ENCODE measurements at regions not wholly inside any gene's neighbourhood (a gene's known extent, or its start where the extent isn't known, plus 50 kb on each side); places are given as distances from the start of the nearest gene placed in this dataset.
"Not testable (repeated sequence)": the region's sequence is repeated elsewhere in the genome, so short reads cannot be mapped to it uniquely, and the experiment has no call there.

DNA sequence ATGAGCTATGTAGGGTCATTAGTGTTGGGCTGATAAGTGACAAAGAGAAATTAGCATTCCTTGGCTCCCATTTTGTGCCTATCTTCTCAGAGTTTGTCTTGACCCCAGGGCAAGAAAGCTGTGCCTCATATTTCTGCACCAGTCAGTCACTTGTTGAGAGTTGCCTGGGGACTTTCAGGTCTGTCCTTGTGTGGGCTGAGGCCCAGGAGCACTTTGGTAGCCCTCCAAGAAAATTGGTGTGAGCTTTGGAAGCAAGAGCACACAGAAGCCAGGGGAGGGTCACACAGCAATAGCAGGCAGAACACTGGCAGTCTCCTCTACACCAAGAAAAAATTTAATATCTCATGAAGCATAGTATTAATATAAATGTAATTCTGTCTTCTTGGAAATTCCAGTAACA lies 239.9 kb downstream of the NPR3 start:
- no peak for DNase-seq (ENCODE audit: low read depth, low spot score)
- TF ChIP-seq, protein P1, sequence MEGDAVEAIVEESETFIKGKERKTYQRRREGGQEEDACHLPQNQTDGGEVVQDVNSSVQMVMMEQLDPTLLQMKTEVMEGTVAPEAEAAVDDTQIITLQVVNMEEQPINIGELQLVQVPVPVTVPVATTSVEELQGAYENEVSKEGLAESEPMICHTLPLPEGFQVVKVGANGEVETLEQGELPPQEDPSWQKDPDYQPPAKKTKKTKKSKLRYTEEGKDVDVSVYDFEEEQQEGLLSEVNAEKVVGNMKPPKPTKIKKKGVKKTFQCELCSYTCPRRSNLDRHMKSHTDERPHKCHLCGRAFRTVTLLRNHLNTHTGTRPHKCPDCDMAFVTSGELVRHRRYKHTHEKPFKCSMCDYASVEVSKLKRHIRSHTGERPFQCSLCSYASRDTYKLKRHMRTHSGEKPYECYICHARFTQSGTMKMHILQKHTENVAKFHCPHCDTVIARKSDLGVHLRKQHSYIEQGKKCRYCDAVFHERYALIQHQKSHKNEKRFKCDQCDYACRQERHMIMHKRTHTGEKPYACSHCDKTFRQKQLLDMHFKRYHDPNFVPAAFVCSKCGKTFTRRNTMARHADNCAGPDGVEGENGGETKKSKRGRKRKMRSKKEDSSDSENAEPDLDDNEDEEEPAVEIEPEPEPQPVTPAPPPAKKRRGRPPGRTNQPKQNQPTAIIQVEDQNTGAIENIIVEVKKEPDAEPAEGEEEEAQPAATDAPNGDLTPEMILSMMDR (IDR thresholded peaks at IDR 0.05; ENCODE audit: low read depth, low read length), result no peak
- in situ Hi-C loops (cut with HindIII; ENCODE audit: low sequenced_read_pairs), result no loop called here
- H3K4me3 ChIP-seq (ENCODE audit: low read depth, low read length), result no peak overlapping the region

DNA sequence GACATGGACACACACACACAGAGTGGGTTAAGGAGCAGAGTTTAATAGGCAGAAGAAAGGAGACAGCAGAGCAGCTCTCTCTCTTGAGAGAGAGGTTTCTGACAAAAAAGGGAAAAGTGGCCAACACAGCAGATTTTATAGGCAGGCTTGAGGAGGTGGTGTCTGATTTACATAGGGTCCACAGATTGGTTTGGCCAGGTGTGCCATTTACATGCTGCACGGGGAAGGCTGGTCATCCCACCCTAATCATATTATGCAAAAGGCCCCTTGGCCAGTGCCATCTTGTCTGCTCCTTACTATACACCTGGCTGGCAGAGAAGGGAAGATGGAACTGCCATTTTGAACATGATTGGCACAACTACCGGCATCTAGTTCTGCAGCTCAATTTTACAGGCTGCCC lies 240.8 kb downstream of the NPR3 start:
- TF ChIP-seq, protein P1 (IDR thresholded peaks at IDR 0.05; ENCODE audit: low read depth, low read length), result no peak
- no peak overlapping the region for H3K4me3 ChIP-seq (ENCODE audit: low read depth, low read length)
- in situ Hi-C loops (cut with HindIII; ENCODE audit: low sequenced_read_pairs), result no loop called here
- no peak for DNase-seq (ENCODE audit: low read depth, low spot score)

DNA sequence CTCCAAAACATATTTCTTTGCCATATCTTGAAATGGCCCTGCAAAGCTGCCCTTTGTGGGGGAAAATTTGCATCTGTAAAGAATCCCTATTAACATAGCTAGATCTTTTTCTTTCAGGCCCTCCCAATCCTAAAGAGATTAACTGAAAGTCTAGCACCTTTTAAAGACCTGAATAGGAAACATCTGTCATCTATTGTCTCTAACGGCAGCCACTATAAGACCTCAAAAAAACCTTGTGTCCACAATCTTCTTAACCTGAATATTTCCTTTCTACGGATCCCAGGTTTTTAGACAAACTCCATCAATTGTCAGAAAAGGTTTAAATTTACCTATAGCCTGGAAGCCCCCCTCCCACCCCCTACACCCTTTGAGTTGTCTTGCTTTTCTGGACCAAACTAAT lies 241.3 kb downstream of the NPR3 start:
- in situ Hi-C loops (cut with HindIII; ENCODE audit: low sequenced_read_pairs); H3K4me3 ChIP-seq (ENCODE audit: low read depth, low read length); DNase-seq (ENCODE audit: low read depth, low spot score): not testable (repeated sequence)

DNA sequence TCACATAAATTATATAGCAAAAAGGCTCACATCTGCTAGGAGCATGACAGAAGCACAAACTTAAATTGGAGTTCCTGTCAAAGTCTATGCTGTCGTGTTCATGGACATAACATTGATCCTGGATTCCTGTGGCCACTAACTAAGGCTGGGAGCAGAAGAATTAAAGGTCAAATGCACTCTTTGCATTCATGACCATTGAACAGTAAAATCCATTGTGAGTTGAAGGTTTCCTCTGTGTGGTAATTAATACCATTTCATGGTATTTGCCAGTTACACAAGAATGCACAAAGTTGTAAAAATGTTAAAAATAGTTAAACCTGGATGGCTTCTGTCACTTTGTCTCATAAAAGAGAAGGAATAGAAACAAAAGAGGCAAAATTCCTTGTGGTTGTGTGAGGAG lies 242.6 kb downstream of the NPR3 start:
- no peak for DNase-seq (ENCODE audit: low read depth, low spot score)
- no peak overlapping the region for H3K4me3 ChIP-seq (ENCODE audit: low read depth, low read length)
- TF ChIP-seq, protein P1 (IDR thresholded peaks at IDR 0.05; ENCODE audit: low read depth, low read length), result no peak
- in situ Hi-C loops (cut with HindIII; ENCODE audit: low sequenced_read_pairs), result no loop called here

DNA sequence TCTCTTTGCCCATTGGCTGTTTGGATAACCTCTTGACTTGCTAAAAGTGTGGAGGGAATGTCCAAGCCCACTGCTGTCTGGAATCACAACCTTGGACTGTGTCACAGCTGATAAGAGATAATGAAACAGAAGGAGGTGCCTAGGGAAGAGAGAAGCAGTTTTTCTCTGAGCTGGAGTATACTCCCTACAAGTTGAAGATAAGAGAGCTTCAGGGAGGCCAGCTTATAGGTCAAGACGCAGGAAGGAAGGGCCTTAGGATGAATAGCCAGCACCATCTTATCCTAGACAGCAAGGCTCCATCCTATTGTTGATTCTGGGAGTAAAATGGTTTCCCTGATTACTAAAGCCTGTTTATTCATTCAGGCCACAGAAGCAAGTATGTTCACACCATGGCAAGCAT lies 244.7 kb downstream of the NPR3 start:
- TF ChIP-seq, protein P1 (IDR thresholded peaks at IDR 0.05; ENCODE audit: low read depth, low read length), result no peak
- no peak for DNase-seq (ENCODE audit: low read depth, low spot score)
- in situ Hi-C loops (cut with HindIII; ENCODE audit: low sequenced_read_pairs), result no loop called here
- no peak overlapping the region for H3K4me3 ChIP-seq (ENCODE audit: low read depth, low read length)

DNA sequence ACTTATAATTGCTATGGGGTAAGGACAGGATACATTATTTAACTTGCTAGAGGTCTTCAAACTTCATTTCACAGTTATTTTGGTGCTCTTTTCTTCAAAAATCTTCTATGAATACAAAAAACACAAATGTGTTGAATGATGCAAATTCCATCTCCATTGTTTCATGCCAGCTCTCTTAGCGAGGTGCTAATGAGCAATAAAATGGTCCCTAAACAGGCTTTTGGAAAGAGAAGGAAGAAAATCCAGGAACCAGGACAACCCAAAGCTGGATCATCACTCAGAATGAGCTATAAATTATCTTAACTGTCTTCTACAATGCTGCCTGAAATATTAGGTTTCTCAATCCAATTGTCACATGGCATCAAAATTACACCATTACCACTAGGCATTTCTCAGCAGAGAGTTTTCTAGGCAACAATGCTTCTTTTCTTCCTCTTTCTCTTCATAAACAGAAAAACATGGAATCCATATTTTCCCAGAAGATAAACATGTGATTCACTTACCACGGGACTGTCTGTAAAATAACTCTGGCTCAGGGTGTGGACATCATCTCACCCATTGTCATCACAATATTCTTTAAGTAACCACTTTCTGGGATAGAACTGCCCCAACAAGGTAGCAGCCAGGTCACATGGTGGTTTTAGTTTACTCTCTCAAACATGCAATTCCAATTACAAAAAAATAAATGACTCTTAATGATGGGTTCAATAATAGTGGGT lies 249.4 kb downstream of the NPR3 start:
- in situ Hi-C loops (cut with HindIII; ENCODE audit: low sequenced_read_pairs), result no loop called here
- TF ChIP-seq, protein P1 (IDR thresholded peaks at IDR 0.05; ENCODE audit: low read depth, low read length), result no peak
- DNase-seq (ENCODE audit: low read depth, low spot score), result no peak
- H3K4me3 ChIP-seq (ENCODE audit: low read depth, low read length), result no peak overlapping the region

DNA sequence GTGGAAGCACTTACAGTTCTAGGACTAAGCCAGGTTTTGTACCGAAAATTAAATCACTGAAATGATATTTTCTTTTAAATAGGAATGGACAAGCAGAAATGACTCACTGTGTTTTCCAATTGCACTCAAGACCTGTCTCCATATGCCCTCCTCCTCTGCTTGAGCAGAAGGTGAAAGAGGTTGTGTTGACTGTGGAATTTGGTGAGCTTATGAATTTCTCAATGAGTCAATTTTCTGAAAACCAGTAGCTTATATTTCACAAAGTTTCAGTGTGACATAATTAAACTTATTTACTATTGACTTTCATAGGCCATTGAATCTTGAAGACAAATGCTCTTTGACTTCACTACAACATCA lies 249.9 kb downstream of the NPR3 start:
- in situ Hi-C loops (cut with HindIII; ENCODE audit: low sequenced_read_pairs), result no loop called here
- TF ChIP-seq, protein P1 (IDR thresholded peaks at IDR 0.05; ENCODE audit: low read depth, low read length), result no peak
- no peak overlapping the region for H3K4me3 ChIP-seq (ENCODE audit: low read depth, low read length)
- DNase-seq (ENCODE audit: low read depth, low spot score), result no peak
